ENCODE measurements at regions not wholly inside any gene's neighbourhood (a gene's known extent, or its start where the extent isn't known, plus 50 kb on each side); places are given as distances from the start of the nearest gene placed in this dataset.

DNA sequence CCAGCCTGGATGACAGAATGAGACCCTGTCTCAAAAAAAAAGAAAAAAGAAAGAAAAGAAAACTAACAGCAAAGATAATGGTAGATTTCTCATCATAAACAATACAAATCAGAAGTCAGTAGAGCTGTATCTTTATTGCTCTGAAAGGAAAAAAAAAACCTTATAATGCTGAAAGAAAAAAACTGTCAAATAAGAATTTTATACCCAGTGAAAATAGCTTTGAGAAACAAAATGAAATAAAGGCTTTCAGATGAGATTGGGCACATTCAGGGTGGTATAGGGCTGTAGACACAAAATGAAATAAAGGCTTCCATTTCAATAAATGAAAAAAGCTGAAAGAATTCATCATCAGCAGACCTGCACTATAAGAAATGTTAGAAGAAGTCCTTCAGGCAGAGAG is 105.0 kb upstream of the FOXN3 start:
- intact Hi-C loops (cut with DNase I) = no loop called here
- no peak for DNase-seq
- Histone ChIP-seq H3K27ac (no peak overlapping the region), H3K4me3 (no peak overlapping the region), H3K36me3 (replicated peaks in 1 of 2; ENCODE audit: insufficient read depth in 1 of 2, low read depth in 2 of 2) (no peaks in the 10 kb centered on the region), H3K9me3 (no peaks in the 10 kb centered on the region), H3K27me3 (no peaks in the 10 kb centered on the region), H3K4me1 (no peaks in the 10 kb centered on the region)
- TF ChIP-seq, protein P1, sequence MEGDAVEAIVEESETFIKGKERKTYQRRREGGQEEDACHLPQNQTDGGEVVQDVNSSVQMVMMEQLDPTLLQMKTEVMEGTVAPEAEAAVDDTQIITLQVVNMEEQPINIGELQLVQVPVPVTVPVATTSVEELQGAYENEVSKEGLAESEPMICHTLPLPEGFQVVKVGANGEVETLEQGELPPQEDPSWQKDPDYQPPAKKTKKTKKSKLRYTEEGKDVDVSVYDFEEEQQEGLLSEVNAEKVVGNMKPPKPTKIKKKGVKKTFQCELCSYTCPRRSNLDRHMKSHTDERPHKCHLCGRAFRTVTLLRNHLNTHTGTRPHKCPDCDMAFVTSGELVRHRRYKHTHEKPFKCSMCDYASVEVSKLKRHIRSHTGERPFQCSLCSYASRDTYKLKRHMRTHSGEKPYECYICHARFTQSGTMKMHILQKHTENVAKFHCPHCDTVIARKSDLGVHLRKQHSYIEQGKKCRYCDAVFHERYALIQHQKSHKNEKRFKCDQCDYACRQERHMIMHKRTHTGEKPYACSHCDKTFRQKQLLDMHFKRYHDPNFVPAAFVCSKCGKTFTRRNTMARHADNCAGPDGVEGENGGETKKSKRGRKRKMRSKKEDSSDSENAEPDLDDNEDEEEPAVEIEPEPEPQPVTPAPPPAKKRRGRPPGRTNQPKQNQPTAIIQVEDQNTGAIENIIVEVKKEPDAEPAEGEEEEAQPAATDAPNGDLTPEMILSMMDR (IDR thresholded peaks at IDR 0.05) = no peak
- no peak for ATAC-seq

DNA sequence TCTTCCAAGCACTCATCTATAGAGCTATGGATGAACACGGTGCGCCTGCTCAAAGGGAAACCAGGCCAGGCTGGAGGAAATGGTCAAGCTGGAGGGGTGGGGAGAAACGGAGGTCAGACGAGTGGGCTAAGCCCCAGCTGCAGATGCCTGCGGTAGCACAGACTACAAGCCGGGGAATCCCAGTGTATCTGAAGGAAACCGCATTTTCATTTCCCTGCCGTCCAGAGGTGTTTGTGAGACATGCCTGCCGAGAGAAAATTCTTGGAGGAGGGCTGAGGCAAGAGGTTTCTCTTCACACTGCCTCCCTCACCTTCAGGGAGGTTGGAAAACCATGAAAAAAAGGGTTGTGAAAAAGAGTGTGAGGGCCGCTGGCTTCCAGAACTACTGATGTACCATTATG is 102.0 kb upstream of the FOXN3 start:
- no peak for DNase-seq
- no peaks in the 10 kb centered on the region for H3K9me3 ChIP-seq
- intact Hi-C loops (cut with DNase I) = no loop called here
- H3K4me3 ChIP-seq = no peak overlapping the region
- TF ChIP-seq, protein P1 (IDR thresholded peaks at IDR 0.05) = no peak
- no peak for TF ChIP-seq POLR2A (IDR thresholded peaks at IDR 0.05)
- no peak overlapping the region for H3K27ac ChIP-seq
- WGBS, 2 donors = 92 to 97% methylated on average over 10 of the region's 10 CpGs
- no peaks in the 10 kb centered on the region for H3K27me3 ChIP-seq
- H3K36me3 ChIP-seq (replicated peaks in 1 of 2; ENCODE audit: insufficient read depth in 1 of 2, low read depth in 2 of 2) = no peaks in the 10 kb centered on the region
- ATAC-seq = no peak
- no peaks in the 10 kb centered on the region for H3K4me1 ChIP-seq

DNA sequence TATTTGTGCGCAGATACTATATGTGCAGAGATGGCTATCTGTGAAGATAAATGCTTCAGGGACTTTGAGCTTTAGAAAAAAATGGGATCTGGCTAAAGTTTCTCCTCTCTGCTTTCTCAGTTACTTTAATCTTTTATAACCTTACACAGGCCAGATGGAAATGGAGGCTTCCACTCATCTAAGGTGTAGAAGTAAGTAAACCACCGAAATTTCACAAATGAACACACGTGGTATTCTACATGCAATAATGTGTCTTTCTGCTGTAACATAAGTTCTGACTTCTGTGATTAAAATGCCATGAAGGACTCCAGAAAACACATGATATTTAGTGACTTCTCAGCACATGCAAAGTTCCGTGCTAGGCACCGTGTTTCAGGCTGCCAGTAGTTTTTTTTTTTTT is 99.1 kb upstream of the FOXN3 start:
- no peaks in the 10 kb centered on the region for H3K4me1 ChIP-seq
- H3K36me3 ChIP-seq (replicated peaks in 1 of 2; ENCODE audit: insufficient read depth in 1 of 2, low read depth in 2 of 2) = no peaks in the 10 kb centered on the region
- 89 to 91% methylated on average over 5 of the region's 5 CpGs for WGBS, 2 donors
- TF ChIP-seq POLR2A (IDR thresholded peaks at IDR 0.05) = no peak
- TF ChIP-seq, protein P1 (IDR thresholded peaks at IDR 0.05) = no peak
- ATAC-seq = no peak
- no peaks in the 10 kb centered on the region for H3K9me3 ChIP-seq
- H3K27me3 ChIP-seq = no peaks in the 10 kb centered on the region
- intact Hi-C loops (cut with DNase I) = no loop called here
- no peak overlapping the region for H3K4me3 ChIP-seq
- H3K27ac ChIP-seq = no peak overlapping the region
- DNase-seq = no peak

DNA sequence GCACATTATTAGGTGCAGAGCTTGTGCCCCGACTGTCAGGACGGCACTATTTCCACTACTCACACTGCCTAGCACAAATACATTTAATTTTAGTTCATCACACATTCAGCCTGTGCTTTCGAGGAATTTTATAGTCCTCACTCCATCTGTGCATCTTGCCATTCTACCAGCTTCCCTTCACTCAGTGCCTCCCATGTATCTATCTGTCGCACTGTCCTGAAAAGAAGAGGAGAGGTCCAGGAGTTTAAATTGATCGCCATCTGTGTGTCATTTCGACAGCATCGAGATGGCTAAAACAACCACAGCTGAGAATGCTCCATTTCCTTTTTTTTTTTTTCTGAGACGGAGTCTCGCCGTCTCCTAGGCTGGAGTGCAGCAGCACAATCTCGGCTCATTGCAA is 97.6 kb upstream of the FOXN3 start:
- TF ChIP-seq, protein P1 (IDR thresholded peaks at IDR 0.05) = no peak
- TF ChIP-seq POLR2A (IDR thresholded peaks at IDR 0.05) = no peak
- WGBS, 2 donors = 93 to 96% methylated on average over 11 of the region's 11 CpGs
- Histone ChIP-seq H3K9me3 (no peaks in the 10 kb centered on the region), H3K4me1 (no peaks in the 10 kb centered on the region), H3K27ac (no peak overlapping the region), H3K36me3 (replicated peaks in 1 of 2; ENCODE audit: insufficient read depth in 1 of 2, low read depth in 2 of 2) (no peaks in the 10 kb centered on the region), H3K27me3 (no peaks in the 10 kb centered on the region), H3K4me3 (no peak overlapping the region)
- ATAC-seq (no peak), DNase-seq (no peak)
- intact Hi-C loops (cut with DNase I) = no loop called here

DNA sequence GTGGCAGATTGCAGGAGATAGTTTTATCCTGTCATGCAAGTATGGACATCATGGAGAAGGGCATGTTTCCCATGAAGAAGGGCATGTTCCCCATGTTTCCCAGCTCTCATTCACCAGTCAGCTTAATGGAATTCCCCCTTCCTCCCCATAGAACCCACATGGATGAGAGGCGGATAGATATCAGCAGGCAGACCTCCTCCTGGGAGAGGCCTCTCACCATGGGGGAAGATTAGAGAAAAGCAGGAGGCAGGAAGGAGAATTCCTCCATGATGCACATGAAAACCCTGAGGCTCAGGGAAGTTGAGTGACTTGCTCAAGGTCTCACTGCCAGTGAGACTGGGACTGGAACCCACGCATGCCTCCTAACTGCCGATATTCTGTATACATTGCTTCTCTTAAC is 92.9 kb upstream of the FOXN3 start:
- TF ChIP-seq POLR2A (IDR thresholded peaks at IDR 0.05) = no peak
- TF ChIP-seq, protein P1 (IDR thresholded peaks at IDR 0.05) = no peak
- no peaks in the 10 kb centered on the region for H3K4me1 ChIP-seq
- H3K9me3 ChIP-seq = no peaks in the 10 kb centered on the region
- intact Hi-C loops (cut with DNase I) = no loop called here
- no peak for DNase-seq
- no peak for ATAC-seq
- no peaks in the 10 kb centered on the region for H3K27me3 ChIP-seq
- H3K27ac ChIP-seq = no peak overlapping the region
- no peak overlapping the region for H3K4me3 ChIP-seq
- 80 to 92% methylated on average over 3 of the region's 3 CpGs for WGBS, 2 donors
- H3K36me3 ChIP-seq (replicated peaks in 1 of 2; ENCODE audit: insufficient read depth in 1 of 2, low read depth in 2 of 2) = no peaks in the 10 kb centered on the region

All from body of pancreas (tissue), 4 donors.